Activated T-helper 17 cell treated with anti-CD3 and anti-CD28 coated beads, Interleukin-2, amount 50 U/mL, for 72 hours (primary cell): ENCODE measurements at regions not wholly inside any gene's neighbourhood (a gene's known extent, or its start where the extent isn't known, plus 50 kb on each side); places are given as distances from the start of the nearest gene placed in this dataset.

Experiments used
- ATAC-seq: fragments of 150-1000 bp; cut with Tn5 transposase; replicated peaks from 2 replicates; pipeline ENCODE4 v1.10.0; 2021; ENCODE audit warnings: mild to moderate bottlenecking, moderate library complexity
- H3K27ac Mint-ChIP-seq: one replicate; pipeline ENCODE4 v1.8.0; 2022; ENCODE audit warnings: mixed read lengths
- H3K27me3 Mint-ChIP-seq: one replicate; pipeline ENCODE4 v1.8.0; 2022; ENCODE audit warnings: mixed read lengths
- H3K36me3 Mint-ChIP-seq: one replicate; pipeline ENCODE4 v1.8.0; 2022; ENCODE audit warnings: low read depth, mild to moderate bottlenecking, mixed read lengths
- H3K4me1 Mint-ChIP-seq: one replicate; pipeline ENCODE4 v1.8.0; 2022; ENCODE audit warnings: mixed read lengths
- H3K4me3 Mint-ChIP-seq: one replicate; pipeline ENCODE4 v1.8.0; 2022; ENCODE audit warnings: mild to moderate bottlenecking, mixed read lengths
- H3K9me3 Mint-ChIP-seq: one replicate; pipeline ENCODE4 v1.8.0; 2022; ENCODE audit warnings: mixed read lengths

GRCh38 chr13:50721672-50721992, 121.9 kb downstream of the DLEU7 start:
- no peak overlapping the region for H3K4me3 Mint-ChIP-seq
- H3K27ac Mint-ChIP-seq, result no peak overlapping the region
- no peaks in the 10 kb centered on the region for H3K4me1 Mint-ChIP-seq
- H3K9me3 Mint-ChIP-seq, result no peaks in the 10 kb centered on the region
- ATAC-seq, result no peak
- peaks cover 3% of the 10 kb centered on the region for H3K27me3 Mint-ChIP-seq
- no peaks in the 10 kb centered on the region for H3K36me3 Mint-ChIP-seq

- Mint-ChIP-seq H3K27me3 (no peaks in the 10 kb centered on the region), H3K4me1 (no peaks in the 10 kb centered on the region), H3K36me3 (no peaks in the 10 kb centered on the region), H3K4me3 (no peak overlapping the region), H3K9me3 (no peaks in the 10 kb centered on the region), H3K27ac (no peak overlapping the region)
- ATAC-seq, result no peak
Measured at GRCh38 chr13:50722440-50723125, 120.9 kb downstream of the DLEU7 start.

- H3K4me1 Mint-ChIP-seq, result no peaks in the 10 kb centered on the region
- ATAC-seq, result no peak
- peaks cover 3% of the 10 kb centered on the region for H3K9me3 Mint-ChIP-seq
- no peak overlapping the region for H3K4me3 Mint-ChIP-seq
- H3K27ac Mint-ChIP-seq, result no peak overlapping the region
- H3K27me3 Mint-ChIP-seq, result no peaks in the 10 kb centered on the region
- no peaks in the 10 kb centered on the region for H3K36me3 Mint-ChIP-seq
Measured at GRCh38 chr13:50724438-50724837, 119.1 kb downstream of the DLEU7 start.

- Mint-ChIP-seq H3K27ac (no peak overlapping the region), H3K36me3 (no peaks in the 10 kb centered on the region), H3K4me1 (no peaks in the 10 kb centered on the region), H3K27me3 (no peaks in the 10 kb centered on the region), H3K4me3 (no peak overlapping the region), H3K9me3 (peaks cover 3% of the 10 kb centered on the region)
- no peak for ATAC-seq
Measured at GRCh38 chr13:50724913-50725312, 118.6 kb downstream of the DLEU7 start.

GRCh38 chr13:50726164-50726563, 117.3 kb downstream of the DLEU7 start:
- Mint-ChIP-seq H3K9me3 (peaks cover 3% of the 10 kb centered on the region), H3K27ac (no peak overlapping the region), H3K4me3 (no peak overlapping the region), H3K4me1 (no peaks in the 10 kb centered on the region), H3K36me3 (no peaks in the 10 kb centered on the region), H3K27me3 (no peaks in the 10 kb centered on the region)
- ATAC-seq, result no peak

- no peaks in the 10 kb centered on the region for H3K27me3 Mint-ChIP-seq
- H3K36me3 Mint-ChIP-seq, result no peaks in the 10 kb centered on the region
- H3K4me1 Mint-ChIP-seq, result no peaks in the 10 kb centered on the region
- H3K27ac Mint-ChIP-seq, result no peak overlapping the region
- ATAC-seq, result no peak
- H3K9me3 Mint-ChIP-seq, result peaks cover 3% of the 10 kb centered on the region
- no peak overlapping the region for H3K4me3 Mint-ChIP-seq
Measured at GRCh38 chr13:50729177-50729576, 114.3 kb downstream of the DLEU7 start.

- Mint-ChIP-seq H3K4me3 (no peak overlapping the region), H3K9me3 (peaks cover 3% of the 10 kb centered on the region), H3K36me3 (no peaks in the 10 kb centered on the region), H3K4me1 (no peaks in the 10 kb centered on the region), H3K27ac (no peak overlapping the region), H3K27me3 (no peaks in the 10 kb centered on the region)
- no peak for ATAC-seq
Measured at GRCh38 chr13:50730496-50731351, 112.8 kb downstream of the DLEU7 start.

GRCh38 chr13:50731400-50731799, 112.1 kb downstream of the DLEU7 start:
- no peaks in the 10 kb centered on the region for H3K36me3 Mint-ChIP-seq
- peak overlapping the region; percentile 58 for H3K27ac Mint-ChIP-seq
- H3K9me3 Mint-ChIP-seq, result peaks cover 3% of the 10 kb centered on the region
- no peak overlapping the region for H3K4me3 Mint-ChIP-seq
- no peaks in the 10 kb centered on the region for H3K4me1 Mint-ChIP-seq
- no peaks in the 10 kb centered on the region for H3K27me3 Mint-ChIP-seq
- no peak for ATAC-seq

- Mint-ChIP-seq H3K4me3 (no peak overlapping the region), H3K27ac (no peak overlapping the region), H3K9me3 (peaks cover 3% of the 10 kb centered on the region), H3K36me3 (no peaks in the 10 kb centered on the region), H3K27me3 (no peaks in the 10 kb centered on the region), H3K4me1 (no peaks in the 10 kb centered on the region)
- ATAC-seq, result no peak
Measured at GRCh38 chr13:50732712-50733111, 110.8 kb downstream of the DLEU7 start.

- no peaks in the 10 kb centered on the region for H3K27me3 Mint-ChIP-seq
- H3K4me3 Mint-ChIP-seq, result no peak overlapping the region
- ATAC-seq, result no peak
- H3K36me3 Mint-ChIP-seq, result no peaks in the 10 kb centered on the region
- H3K4me1 Mint-ChIP-seq, result no peaks in the 10 kb centered on the region
- H3K27ac Mint-ChIP-seq, result no peak overlapping the region
- peaks cover 3% of the 10 kb centered on the region for H3K9me3 Mint-ChIP-seq
Measured at GRCh38 chr13:50733392-50733791, 110.1 kb downstream of the DLEU7 start.

- Mint-ChIP-seq H3K9me3 (no peaks in the 10 kb centered on the region), H3K36me3 (no peaks in the 10 kb centered on the region), H3K4me1 (no peaks in the 10 kb centered on the region), H3K4me3 (no peak overlapping the region), H3K27me3 (no peaks in the 10 kb centered on the region), H3K27ac (no peak overlapping the region)
- no peak for ATAC-seq
Measured at GRCh38 chr13:50735071-50735470, 108.4 kb downstream of the DLEU7 start.

- no peaks in the 10 kb centered on the region for H3K27me3 Mint-ChIP-seq
- H3K36me3 Mint-ChIP-seq, result no peaks in the 10 kb centered on the region
- H3K4me1 Mint-ChIP-seq, result peaks cover 5% of the 10 kb centered on the region
- no peaks in the 10 kb centered on the region for H3K9me3 Mint-ChIP-seq
- no peak overlapping the region for H3K4me3 Mint-ChIP-seq
- ATAC-seq, result no peak
- H3K27ac Mint-ChIP-seq, result no peak overlapping the region
Measured at GRCh38 chr13:50740052-50740741, 103.3 kb downstream of the DLEU7 start.

GRCh38 chr13:50742353-50742752, 101.1 kb downstream of the DLEU7 start:
- Mint-ChIP-seq H3K27me3 (no peaks in the 10 kb centered on the region), H3K36me3 (no peaks in the 10 kb centered on the region), H3K4me3 (no peak overlapping the region), H3K4me1 (peaks cover 5% of the 10 kb centered on the region), H3K9me3 (no peaks in the 10 kb centered on the region), H3K27ac (no peak overlapping the region)
- ATAC-seq, result no peak

GRCh38 chr13:50742968-50743367, 100.5 kb downstream of the DLEU7 start:
- H3K9me3 Mint-ChIP-seq, result no peaks in the 10 kb centered on the region
- no peaks in the 10 kb centered on the region for H3K27me3 Mint-ChIP-seq
- no peak for ATAC-seq
- H3K4me3 Mint-ChIP-seq, result no peak overlapping the region
- H3K36me3 Mint-ChIP-seq, result no peaks in the 10 kb centered on the region
- no peak overlapping the region for H3K27ac Mint-ChIP-seq
- peaks cover 5% of the 10 kb centered on the region for H3K4me1 Mint-ChIP-seq

- Mint-ChIP-seq H3K4me1 (peaks cover 5% of the 10 kb centered on the region), H3K4me3 (no peak overlapping the region), H3K27me3 (no peaks in the 10 kb centered on the region), H3K9me3 (no peaks in the 10 kb centered on the region), H3K27ac (no peak overlapping the region), H3K36me3 (no peaks in the 10 kb centered on the region)
- ATAC-seq, result no peak
Measured at GRCh38 chr13:50744116-50744660, 99.3 kb downstream of the DLEU7 start.
